Loucy (cell line): ENCODE measurements at regions not wholly inside any gene's neighbourhood (a gene's known extent, or its start where the extent isn't known, plus 50 kb on each side); places are given as distances from the start of the nearest gene placed in this dataset.

Experiments
- H2AFZ ChIP-seq: fragments of 200-600 bp; sonication (generic); 2 replicates; pipeline ENCODE4 v1.6.0; 2016; ENCODE audit warnings: antibody characterized with exemption, mild to moderate bottlenecking, low read length, moderate library complexity
- H3F3A ChIP-seq: fragments of 200-600 bp; 2 replicates; pipeline ENCODE4 v1.6.0; 2016; ENCODE audit warnings: antibody characterized with exemption, low read depth, mild to moderate bottlenecking
- H3K27me3 ChIP-seq: fragments of 200-600 bp; sonication (generic); 2 replicates; pipeline ENCODE4 v1.6.1; 2014; ENCODE audit warnings: low read length, mild to moderate bottlenecking; ENCODE audit not compliant: insufficient read depth, poor library complexity, severe bottlenecking
- H3K36me3 ChIP-seq: fragments of 200-600 bp; sonication (generic); 2 replicates; pipeline ENCODE4 v1.6.1; 2016; ENCODE audit warnings: low read length; ENCODE audit not compliant: insufficient read depth
- H3K4me1 ChIP-seq: fragments of 200-600 bp; sonication (generic); 2 replicates; pipeline ENCODE4 v1.5.1; 2014; ENCODE audit warnings: low read length, mild to moderate bottlenecking; ENCODE audit not compliant: insufficient read depth, poor library complexity, severe bottlenecking
- H3K4me2 ChIP-seq: fragments of 200-600 bp; sonication (generic); 2 replicates; pipeline ENCODE4 v1.6.0; 2014; ENCODE audit warnings: antibody characterized with exemption, low read length, low read depth, mild to moderate bottlenecking; ENCODE audit not compliant: poor library complexity, severe bottlenecking
- H3K4me3 ChIP-seq: fragments of 200-600 bp; sonication (generic); 2 replicates; pipeline ENCODE4 v1.5.1; 2014; ENCODE audit warnings: low read length, mild to moderate bottlenecking, mixed read lengths; ENCODE audit not compliant: poor library complexity, severe bottlenecking
- H3K79me2 ChIP-seq: fragments of 200-600 bp; sonication (generic); 2 replicates; pipeline ENCODE4 v1.6.1; 2014; ENCODE audit warnings: low read length; ENCODE audit not compliant: insufficient read depth
- H3K9ac ChIP-seq: fragments of 200-600 bp; sonication (generic); 2 replicates; pipeline ENCODE4 v1.6.0; 2014; ENCODE audit warnings: mild to moderate bottlenecking, low read depth, low read length, moderate library complexity; ENCODE audit not compliant: poor library complexity, severe bottlenecking
- H3K9me2 ChIP-seq: fragments of 200-600 bp; sonication (generic); replicated peaks from 2 replicates; pipeline ENCODE4 v1.6.1; 2016; ENCODE audit warnings: low read depth, low read length, mixed read lengths
- H3K9me3 ChIP-seq: fragments of 200-600 bp; sonication (generic); 2 replicates; pipeline ENCODE4 v1.6.1; 2014; ENCODE audit warnings: mild to moderate bottlenecking, antibody characterized with exemption, low read length, low read depth; ENCODE audit not compliant: insufficient read depth
- H4K20me1 ChIP-seq: fragments of 200-600 bp; sonication (generic); 2 replicates; pipeline ENCODE4 v1.6.0; 2014; ENCODE audit warnings: antibody characterized with exemption, low read length, mild to moderate bottlenecking; ENCODE audit not compliant: insufficient read depth, poor library complexity, severe bottlenecking
- CTCF ChIP-seq: fragments of 200-600 bp; sonication (generic); conservative IDR thresholded peaks from 2 replicates; pipeline ENCODE4 v1.5.1; 2014; ENCODE audit warnings: mild to moderate bottlenecking, antibody characterized with exemption, low read length
- EZH2phosphoT487 ChIP-seq: fragments of 200-600 bp; IDR thresholded peaks from 2 replicates; pipeline ENCODE4 v1.6.1; 2018; ENCODE audit warnings: antibody characterized with exemption, mild to moderate bottlenecking, moderate library complexity, borderline replicate concordance

GRCh38 chr13:48594096-48594815 is 59.5 kb upstream of the CYSLTR2 start:
- Histone ChIP-seq H4K20me1 (no peaks in the 10 kb centered on the region), H3K79me2 (no peaks in the 10 kb centered on the region), H3K4me2 (no peak overlapping the region), H3K9me2 (no peaks in the 10 kb centered on the region), H2AFZ (no peak overlapping the region), H3K4me3 (no peak overlapping the region), H3K9ac (no peak overlapping the region), H3K36me3 (no peaks in the 10 kb centered on the region), H3F3A (no peaks in the 10 kb centered on the region), H3K27me3 (no peaks in the 10 kb centered on the region), H3K9me3 (no peaks in the 10 kb centered on the region), H3K4me1 (peaks cover 5% of the 10 kb centered on the region)
- TF ChIP-seq EZH2phosphoT487, result no peak
- no peak for TF ChIP-seq CTCF

- Histone ChIP-seq H3K4me2 (no peak overlapping the region), H3F3A (no peaks in the 10 kb centered on the region), H3K4me1 (no peaks in the 10 kb centered on the region), H3K9me3 (no peaks in the 10 kb centered on the region), H4K20me1 (no peaks in the 10 kb centered on the region), H3K9ac (no peak overlapping the region), H3K4me3 (no peak overlapping the region), H3K27me3 (no peaks in the 10 kb centered on the region), H3K36me3 (no peaks in the 10 kb centered on the region), H3K79me2 (no peaks in the 10 kb centered on the region), H3K9me2 (no peaks in the 10 kb centered on the region), H2AFZ (no peak overlapping the region)
- TF ChIP-seq CTCF (peak; percentile 88), EZH2phosphoT487 (no peak)
Measured at GRCh38 chr13:48595431-48596429, 58.0 kb upstream of the CYSLTR2 start.

DNA sequence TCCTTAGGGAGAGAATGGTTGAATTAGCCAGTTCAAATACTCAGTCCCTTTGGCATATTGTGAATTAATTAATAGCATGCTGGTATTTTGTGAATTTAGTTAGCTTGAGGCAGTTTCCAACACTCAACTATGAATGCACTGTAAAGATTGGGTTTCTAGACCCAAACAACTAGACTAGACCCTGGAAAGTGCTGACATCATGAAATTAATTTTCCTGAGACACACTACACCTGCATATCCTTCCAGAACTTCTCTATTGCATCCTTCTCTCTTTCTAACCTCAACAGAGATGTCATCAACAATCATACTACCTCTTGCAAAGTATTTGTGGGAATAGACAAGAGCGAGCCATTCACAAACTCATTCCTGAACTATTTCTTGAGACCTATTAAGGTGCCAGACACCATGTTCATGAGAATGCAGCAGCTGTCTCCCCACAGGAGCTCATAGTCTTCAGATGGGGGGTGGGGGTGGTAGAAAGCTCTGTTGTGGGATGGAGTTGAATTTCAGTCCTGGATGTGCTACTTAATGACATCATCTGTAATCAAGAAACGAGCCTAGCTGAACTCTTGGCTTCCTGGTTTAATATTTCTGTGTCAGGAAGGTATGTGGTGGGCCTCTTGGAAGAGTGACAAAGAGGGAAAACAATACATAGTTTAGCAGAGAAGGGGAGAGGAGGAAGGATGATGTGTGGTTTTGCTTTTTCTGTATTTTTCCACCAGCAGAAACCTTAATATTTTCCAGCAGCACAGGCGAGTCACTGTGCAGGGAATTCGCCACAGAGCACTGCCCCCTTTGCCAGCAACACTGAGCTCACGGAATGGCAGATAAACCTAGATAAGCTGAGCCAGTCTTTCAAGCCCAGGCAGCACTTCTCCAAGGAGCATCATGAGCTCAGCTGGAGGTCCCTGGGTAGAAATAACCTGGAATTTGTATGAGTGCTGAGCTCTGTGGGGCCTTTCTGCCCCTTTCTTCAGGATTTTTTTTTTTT is 53.1 kb upstream of the CYSLTR2 start:
- H3K9ac ChIP-seq, result no peak overlapping the region
- no peaks in the 10 kb centered on the region for H3K9me3 ChIP-seq

More for the DNA sequence above, 53.1 kb upstream of the CYSLTR2 start:
- Histone ChIP-seq H3K4me2 (no peak overlapping the region), H4K20me1 (no peaks in the 10 kb centered on the region), H3K4me3 (no peak overlapping the region), H3K4me1 (no peaks in the 10 kb centered on the region), H2AFZ (no peak overlapping the region), H3F3A (no peaks in the 10 kb centered on the region), H3K27me3 (no peaks in the 10 kb centered on the region), H3K36me3 (no peaks in the 10 kb centered on the region), H3K79me2 (no peaks in the 10 kb centered on the region), H3K9me2 (no peaks in the 10 kb centered on the region)
- no peak for TF ChIP-seq CTCF
- TF ChIP-seq EZH2phosphoT487, result no peak
